SW480 (cell line): ENCODE measurements at regions not wholly inside any gene's neighbourhood (a gene's known extent, or its start where the extent isn't known, plus 50 kb on each side); places are given as distances from the start of the nearest gene placed in this dataset.
A peak's percentile ranks its signal among the peaks of the same experiment; 100 is the strongest.
"Not testable (repeated sequence)": the region's sequence is repeated elsewhere in the genome, so short reads cannot be mapped to it uniquely, and the experiment has no call there.

Source experiments
- DNase-seq: peaks from one replicate; pipeline ENCODE4 v3.0.0-alpha.2; 2016; ENCODE audit warnings: low spot score

- DNase-seq = peak; percentile 75
Observed at GRCh38 chr15:87477737-87478686, 778.5 kb downstream of the NTRK3 start.

- DNase-seq = no peak
Observed at GRCh38 chr15:87477026-87477425, 779.5 kb downstream of the NTRK3 start.

GRCh38 chr15:87470923-87471322, 785.6 kb downstream of the NTRK3 start:
- no peak for DNase-seq

- DNase-seq = not testable (repeated sequence)
Observed at GRCh38 chr15:87463956-87464355, 792.6 kb downstream of the NTRK3 start.

- no peak for DNase-seq
Observed at GRCh38 chr15:87461631-87462030, 794.9 kb downstream of the NTRK3 start.

- DNase-seq = no peak
Observed at GRCh38 chr15:87454860-87455259, 801.7 kb downstream of the NTRK3 start.

GRCh38 chr15:87450314-87450713, 806.2 kb downstream of the NTRK3 start:
- no peak for DNase-seq

DNA sequence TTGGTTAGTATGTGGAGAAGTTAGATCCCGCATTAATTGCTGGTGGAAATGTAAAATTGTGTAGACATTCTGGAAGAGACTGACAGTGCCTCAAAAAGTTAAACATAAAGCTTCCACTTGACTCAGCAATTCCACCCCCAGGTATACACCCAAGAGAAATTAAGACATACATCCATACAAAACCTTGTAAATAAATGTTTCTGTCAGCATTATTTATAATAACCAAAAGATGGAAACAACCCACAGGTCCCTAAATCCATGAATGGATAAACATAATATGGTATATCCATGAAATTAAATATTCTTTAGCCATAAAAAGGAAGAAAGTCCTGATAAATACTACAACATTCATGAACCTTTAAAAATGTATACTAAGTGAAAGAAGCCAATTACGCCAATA, 817.4 kb downstream of the NTRK3 start:
- DNase-seq = no peak

DNA sequence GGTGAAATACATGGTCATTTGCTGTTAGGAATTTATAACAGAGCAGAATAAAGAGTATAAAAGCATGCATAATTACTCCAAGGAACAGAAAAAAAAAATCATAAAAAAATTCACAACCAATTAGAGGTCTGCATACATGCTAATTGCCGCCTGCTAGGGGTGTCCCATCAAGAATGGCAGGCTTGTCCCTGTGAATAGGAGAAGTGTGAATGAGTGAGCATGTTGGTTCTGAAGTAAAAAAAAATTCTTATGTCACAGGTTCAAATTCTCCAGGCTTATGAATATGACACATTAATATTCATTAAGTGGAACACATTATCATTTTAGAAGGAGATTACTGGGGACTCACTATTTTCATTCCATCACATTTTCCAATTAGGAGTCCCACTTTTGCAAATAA, 822.7 kb downstream of the NTRK3 start:
- no peak for DNase-seq

DNA sequence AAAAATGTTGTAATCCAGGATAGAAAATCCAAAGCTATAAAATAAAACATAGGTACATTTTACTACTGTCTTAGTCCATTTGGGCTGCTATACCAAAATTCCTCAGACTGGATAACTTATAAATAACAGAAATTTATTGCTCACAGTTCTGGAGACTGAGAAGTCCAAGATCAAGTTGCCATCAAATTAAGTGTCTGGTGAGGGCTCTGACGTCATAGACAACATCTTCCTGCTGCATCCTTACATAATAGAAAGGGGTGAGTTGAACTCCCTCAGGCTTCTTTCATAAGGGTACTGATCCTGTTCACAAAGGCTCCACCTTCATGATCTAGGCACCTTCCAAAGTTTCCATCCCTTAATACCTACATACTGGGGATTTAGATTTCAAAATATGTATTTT, 826.8 kb downstream of the NTRK3 start:
- no peak for DNase-seq

GRCh38 chr15:87420017-87420416, 836.5 kb downstream of the NTRK3 start:
- no peak for DNase-seq

- DNase-seq = no peak
Observed at GRCh38 chr15:87419344-87419743, 837.2 kb downstream of the NTRK3 start.

DNA sequence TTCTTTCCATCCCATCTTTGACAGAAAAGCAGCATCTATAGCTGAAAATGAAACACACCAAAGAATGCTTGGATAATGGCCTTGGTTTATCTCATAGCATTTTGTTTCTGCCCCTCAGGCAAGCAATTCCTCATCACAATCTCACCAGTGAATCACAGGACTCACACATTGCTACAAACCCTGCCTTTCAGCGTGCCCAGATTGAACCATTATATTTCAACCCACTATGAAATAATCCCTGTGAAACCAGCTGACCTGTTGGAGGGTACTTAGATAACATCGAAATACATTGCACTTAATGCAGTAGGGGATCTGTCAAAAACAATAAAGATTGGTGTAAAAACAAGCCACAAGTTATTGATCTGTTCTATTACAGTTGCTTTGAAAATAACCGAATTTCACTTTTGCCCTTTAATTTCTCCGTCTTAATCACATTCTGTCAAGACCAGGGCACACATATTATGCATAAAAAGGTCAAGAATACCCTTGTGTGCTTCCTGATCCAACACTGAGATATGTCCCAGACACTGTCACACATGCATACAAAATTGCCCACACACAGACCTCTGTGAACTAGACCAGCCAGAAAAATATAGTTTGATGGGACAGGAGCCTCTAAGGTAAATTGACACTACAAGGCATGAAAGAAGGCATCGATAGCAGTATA, 839.8 kb downstream of the NTRK3 start:
- no peak for DNase-seq

GRCh38 chr15:87408902-87409301, 847.6 kb downstream of the NTRK3 start:
- no peak for DNase-seq

- DNase-seq = no peak
Observed at GRCh38 chr15:87403973-87404372, 852.6 kb downstream of the NTRK3 start.

- no peak for DNase-seq
Observed at GRCh38 chr15:87401973-87402372, 854.6 kb downstream of the NTRK3 start.

DNA sequence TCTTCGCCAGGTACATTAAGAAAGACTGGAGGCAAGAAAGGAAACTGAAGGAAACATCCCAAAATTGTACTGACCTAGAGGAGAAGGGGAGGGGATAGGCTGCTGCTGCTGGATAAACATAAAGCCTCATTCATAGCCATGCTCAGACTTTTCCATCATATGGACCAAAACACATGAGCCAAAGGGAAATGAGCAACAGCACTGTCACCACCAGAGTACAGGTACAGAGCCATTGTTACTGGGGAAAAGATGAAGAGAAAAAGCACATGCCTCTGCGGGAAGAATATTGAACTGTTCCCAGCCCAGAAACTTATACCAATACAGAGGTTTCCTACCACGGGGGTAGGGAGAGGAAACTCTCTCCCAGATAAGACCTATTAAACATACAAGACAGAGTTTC, 861.9 kb downstream of the NTRK3 start:
- DNase-seq = no peak

DNA sequence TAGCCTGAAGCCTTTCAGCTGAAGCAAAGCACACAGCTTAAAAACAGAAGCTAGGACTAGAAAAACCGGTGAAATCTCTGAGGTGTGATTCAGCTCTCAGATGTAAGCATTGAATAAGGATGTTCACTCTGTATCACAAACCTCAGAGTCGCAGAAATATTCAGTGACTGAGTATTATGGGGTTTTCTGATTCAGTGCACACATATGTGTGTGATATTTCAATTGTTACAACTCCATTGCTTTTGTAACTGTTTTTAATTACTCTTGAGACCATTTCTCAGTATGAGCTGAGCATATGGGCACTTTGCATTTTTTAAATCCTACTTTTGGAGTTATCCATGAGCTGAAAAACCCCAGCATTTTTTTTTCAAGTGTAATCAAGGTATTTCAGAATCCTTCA, 868.8 kb downstream of the NTRK3 start:
- DNase-seq = no peak

DNA sequence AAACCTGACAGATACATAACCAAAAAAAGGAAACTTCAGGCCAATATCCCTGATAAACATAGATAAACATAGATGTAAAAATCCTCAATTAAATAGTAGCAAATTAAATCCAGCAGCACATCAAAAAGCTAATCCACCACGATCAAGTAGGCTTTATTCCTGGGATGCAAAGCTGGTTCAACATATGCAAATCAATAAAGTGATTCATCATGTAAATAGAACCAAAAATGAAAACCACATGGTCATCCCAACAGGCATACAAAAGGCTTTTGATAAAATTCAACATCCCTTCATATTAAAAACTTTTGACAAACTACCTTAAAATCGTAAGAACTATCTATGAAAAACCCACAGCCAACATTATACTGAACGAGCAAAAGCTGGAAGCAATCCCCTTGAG, 882.2 kb downstream of the NTRK3 start:
- no peak for DNase-seq

DNA sequence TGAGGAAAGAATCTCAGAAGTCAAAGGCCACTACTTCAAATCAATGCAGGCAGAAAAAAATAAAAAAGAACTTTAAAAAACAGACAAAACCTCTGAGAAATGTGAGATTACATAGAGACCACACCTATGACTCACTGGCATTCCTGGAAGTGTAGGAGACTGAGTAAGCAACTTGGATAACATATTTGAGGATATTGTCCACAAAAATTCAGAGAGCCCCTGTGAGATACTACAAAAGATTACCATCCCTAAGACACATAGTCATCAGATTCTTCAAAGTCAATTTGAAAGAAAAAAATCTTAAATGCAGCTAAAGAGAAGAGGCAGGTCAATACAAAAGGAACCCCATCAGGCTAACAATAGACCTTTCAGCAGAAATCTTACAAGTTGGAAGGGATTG, 887.3 kb downstream of the NTRK3 start:
- DNase-seq = peak; percentile 8

GRCh38 chr15:87368511-87368910, 888.0 kb downstream of the NTRK3 start:
- no peak for DNase-seq

- DNase-seq = no peak
Observed at GRCh38 chr15:87365186-87365585, 891.4 kb downstream of the NTRK3 start.

DNA sequence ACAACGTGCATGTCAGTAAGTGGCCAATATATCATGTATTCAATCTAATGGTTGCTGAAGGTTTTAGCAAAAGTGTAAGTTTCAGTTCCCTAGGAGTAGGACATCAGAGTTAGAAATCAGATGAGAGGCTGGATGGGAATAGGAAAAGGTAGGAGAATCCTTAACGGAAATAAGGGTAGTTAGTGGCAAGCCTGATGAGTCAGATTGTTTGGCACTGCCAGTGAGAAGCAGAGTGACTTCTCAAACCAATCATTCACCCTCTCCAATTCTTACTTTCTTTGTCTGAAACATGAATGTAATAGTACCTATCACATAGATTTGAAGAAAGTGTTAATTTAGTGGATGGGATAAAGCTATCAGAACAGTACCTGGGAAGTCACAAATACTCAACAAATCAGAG, 894.0 kb downstream of the NTRK3 start:
- DNase-seq = no peak
